GM19328 (cell line): ENCODE measurements at regions not wholly inside any gene's neighbourhood (a gene's known extent, or its start where the extent isn't known, plus 50 kb on each side); places are given as distances from the start of the nearest gene placed in this dataset.

Source experiments
- ATAC-seq: cut with Tn5 transposase; IDR thresholded peaks from one replicate; pipeline ENCODE4 v1.9.1; 2021; ENCODE audit warnings: mild to moderate bottlenecking, moderate library complexity; ENCODE audit not compliant: unreplicated experiment

- no peak for ATAC-seq
Observed at GRCh38 chr14:49527221-49527620, 59.0 kb downstream of the RPS29 start.

- no peak for ATAC-seq
Observed at GRCh38 chr14:49526101-49526500, 60.1 kb downstream of the RPS29 start.

GRCh38 chr14:49516286-49516685 lies 69.9 kb downstream of the RPS29 start:
- ATAC-seq: no peak

DNA sequence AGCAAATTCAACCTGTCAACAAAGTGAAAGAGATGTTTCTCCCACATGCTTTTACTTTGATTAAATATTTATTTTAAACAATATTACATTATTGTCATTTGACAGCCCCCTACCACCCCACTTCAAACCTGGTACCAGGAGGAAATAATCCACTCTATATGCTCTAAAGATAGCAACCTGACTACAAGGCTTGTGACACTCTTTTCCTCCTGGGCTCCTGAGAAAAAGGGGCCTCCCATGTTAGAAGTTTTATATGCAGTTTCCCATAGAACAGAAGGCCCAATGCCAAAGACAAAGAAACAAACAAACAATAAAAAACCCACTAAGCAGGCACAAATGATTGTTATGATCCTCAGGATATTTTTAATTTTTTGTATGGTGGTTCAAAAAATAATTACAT lies 73.6 kb downstream of the RPS29 start:
- no peak for ATAC-seq

GRCh38 chr14:49512147-49512551 lies 74.0 kb downstream of the RPS29 start:
- no peak for ATAC-seq

DNA sequence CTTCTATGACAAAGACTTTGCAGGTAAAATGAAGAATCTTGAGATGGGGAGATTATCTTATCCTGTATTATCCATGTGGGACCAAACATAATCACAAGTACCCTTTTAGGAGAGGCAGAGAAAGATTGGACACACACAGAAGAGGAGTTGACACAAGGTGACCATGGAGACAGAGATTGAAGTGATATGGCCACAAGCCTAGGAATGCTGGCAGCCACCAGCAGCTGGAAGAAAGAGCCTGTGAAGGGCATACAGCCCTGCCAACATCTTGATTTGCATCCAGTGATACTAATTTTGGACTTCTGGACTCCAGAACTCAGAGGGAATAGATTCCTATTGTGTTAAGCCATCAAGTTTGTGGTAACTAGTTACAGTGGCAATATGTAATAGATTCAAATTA lies 78.1 kb downstream of the RPS29 start:
- ATAC-seq: no peak

DNA sequence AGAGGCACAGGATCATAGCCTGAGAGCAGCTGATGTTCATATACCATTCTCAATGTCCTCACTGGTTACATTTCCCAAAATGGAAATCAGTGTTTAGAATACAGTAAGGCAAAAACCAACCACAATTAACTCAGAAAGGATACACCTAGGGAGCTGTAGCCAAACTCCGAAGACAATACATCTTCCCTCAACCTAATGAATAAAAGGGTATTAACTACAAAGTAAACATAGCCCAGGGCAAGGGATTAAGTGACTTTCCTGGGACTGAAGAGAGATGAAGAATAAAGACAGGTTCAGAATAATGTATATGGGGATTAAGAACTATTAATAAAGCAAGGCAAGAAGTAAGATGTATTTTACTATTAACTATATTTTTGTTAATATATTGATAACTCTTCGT lies 79.5 kb downstream of the RPS29 start:
- no peak for ATAC-seq

- ATAC-seq: no peak
Observed at GRCh38 chr14:49505041-49505766, 81.0 kb downstream of the RPS29 start.

DNA sequence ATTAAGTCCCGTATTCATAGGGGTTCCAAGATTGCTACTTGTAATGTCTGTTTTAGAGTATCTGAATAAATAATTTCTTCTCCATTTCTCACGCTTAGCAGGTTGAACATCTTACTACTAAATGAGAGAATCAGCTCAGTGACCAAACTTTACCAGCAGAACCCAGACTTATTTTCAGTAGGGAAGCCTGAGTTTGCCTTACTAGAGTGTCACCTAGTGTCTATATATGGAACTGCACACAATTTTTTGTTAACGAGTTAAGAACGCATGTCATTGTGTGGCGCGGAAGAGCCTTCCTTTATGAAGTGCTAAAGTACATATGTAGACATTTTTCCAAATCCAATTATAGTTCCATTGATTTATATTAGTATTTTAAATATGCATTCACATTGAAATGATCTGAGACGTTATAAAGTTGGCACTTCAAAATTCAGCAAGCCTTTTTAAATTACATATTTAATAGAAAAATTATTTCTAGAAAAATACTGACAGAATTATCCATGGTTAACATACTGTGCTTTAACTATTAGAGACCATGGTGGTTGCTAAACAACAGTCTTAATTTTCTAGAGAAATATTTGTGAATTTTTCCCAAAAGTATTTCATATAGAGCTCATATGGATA lies 88.3 kb downstream of the RPS29 start:
- ATAC-seq: peak; percentile 71

GRCh38 chr14:49497267-49497666 lies 88.9 kb downstream of the RPS29 start:
- ATAC-seq: no peak

DNA sequence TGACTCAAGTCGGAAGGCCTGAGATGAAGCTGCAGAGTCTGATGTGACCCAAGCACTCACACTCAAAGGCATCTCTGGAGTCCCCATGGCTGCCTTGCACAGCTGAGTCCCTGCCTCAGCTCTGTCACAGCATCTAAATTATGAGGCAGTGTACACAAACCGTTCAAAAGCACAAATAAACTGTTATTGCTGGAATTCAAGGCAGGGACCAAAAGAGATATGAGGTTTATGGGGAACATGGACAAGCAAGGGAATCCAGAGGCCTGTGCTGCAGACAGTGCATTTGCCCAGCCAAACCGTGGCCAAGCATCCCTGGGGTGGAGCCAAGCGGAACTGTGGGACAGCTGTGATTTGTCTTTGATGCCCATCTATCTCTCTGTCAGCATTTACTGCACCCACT lies 91.3 kb downstream of the RPS29 start:
- no peak for ATAC-seq

DNA sequence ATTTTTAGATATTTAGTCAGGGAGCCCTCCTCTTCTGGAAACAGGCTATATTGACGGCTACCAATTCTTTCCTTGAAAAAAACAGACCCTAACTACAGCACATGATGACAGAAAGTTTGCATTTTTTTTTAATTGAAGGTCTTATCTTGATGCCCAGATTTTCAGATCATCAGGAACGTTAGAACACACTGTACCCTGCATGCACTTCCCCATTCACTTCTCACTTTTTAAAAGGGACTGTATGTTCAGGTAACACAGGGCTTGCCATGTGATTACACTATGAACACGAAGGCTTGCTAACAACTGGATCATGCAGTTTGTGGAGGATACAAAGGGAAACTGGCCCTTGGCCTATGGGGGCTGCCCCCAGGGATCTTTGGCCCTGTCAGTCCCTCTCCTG lies 92.6 kb downstream of the RPS29 start:
- no peak for ATAC-seq

DNA sequence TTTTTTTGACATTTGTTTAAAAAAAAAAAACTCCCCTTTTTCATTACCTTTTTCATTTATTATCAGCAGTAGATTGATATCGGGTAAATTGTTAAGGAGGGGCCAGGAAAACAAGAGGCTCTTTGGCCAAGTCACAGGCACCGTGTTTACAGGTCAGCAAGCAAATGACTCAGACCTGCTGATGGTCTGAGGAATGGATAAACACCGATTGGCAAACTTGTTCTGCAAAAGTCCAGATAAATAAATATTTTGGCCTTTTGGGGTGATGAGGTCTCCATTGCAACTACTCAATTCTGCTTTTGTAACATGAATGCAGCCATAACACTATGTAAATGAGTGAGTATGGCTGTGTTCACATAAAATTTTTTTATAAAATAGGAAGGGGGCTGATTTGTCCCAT lies 94.0 kb downstream of the RPS29 start:
- ATAC-seq: no peak

DNA sequence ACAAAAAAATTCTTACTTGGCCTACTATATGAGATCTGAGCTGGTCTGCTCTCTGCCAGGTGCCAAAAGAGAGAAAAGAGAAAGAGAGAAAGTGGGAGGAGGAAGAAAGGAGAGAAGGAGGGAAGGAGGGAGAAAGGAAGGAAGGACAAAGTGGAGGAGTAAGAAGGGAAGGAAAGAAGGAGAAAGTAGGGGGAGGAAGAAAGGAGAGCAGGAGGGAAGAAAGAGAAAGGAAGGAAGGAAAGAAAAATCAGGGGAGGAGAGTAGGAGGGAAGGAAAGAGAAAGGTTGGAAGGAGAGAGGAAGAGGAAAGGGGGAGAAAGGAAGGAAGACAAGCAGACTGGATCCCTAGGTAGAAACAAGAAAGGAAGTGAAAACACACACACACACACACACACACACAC lies 96.8 kb downstream of the RPS29 start:
- ATAC-seq: no peak

- no peak for ATAC-seq
Observed at GRCh38 chr14:49487238-49487637, 98.9 kb downstream of the RPS29 start.

GRCh38 chr14:49485290-49485689 lies 100.9 kb downstream of the RPS29 start:
- ATAC-seq: no peak

DNA sequence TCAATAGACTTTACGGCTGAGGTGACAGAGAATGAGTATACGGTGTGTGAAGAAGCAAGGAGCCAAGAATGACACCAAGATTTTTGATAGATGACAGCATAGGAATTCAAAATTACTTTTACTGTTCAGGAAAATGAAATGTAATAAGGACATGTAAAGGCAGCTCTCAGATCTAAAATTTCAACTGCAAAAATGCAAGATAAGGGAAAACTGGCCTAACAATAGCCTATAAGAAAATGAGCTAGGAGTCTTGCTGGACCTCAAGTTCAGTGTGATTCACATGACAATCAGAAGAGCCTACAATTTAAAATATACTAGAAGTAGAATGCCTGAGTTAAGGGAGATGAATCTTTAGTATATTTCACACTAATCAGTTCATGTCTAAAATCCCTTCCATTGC lies 102.0 kb downstream of the RPS29 start:
- ATAC-seq: no peak

GRCh38 chr14:49483268-49483667 lies 102.9 kb downstream of the RPS29 start:
- ATAC-seq: peak; percentile 46

DNA sequence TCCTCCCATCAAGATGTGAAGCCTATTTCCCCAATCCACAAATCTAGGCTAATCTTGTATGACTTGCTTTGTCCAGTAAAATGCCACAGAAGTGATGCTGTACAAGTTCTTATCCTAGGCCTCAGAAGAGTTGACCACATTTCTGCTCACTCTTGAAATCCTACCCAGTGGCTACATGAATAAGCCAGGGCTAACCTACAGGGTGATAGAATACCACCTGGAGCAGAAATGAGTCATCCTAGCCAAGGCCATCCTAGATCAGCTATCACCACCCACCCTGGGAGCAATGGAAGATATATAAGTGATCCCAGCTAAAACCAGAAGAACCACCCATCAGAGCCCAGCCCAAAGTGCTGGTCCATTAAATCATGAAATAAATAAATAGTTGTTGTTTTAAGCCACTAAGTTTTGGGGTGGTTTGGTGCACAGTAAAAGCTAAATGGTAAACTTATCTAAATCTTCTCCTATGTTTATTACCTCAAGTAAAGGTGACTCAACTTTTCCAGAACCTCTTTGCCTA lies 105.1 kb downstream of the RPS29 start:
- no peak for ATAC-seq

- ATAC-seq: no peak
Observed at GRCh38 chr14:49480053-49480760, 106.0 kb downstream of the RPS29 start.

DNA sequence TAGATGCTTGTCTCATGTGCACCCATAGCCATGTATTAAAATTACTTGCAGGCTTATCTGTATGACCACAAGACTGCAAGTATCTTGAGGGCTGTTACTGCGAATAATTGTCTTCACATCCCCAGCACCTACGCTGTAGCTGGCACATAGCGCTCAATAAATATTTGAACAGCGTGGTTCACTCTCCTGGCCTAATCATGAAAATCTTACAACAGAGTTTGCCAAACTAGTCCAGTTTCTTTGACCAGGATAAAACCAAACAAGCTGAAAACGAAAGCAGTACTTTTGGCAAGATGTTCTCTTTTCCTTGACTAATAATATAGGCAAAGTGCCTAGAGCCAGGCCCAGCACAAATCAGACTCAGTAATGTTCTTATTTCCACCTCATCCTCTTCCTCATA lies 106.7 kb downstream of the RPS29 start:
- ATAC-seq: no peak

GRCh38 chr14:49478784-49479183 lies 107.4 kb downstream of the RPS29 start:
- no peak for ATAC-seq
